SK-N-SH (cell line): ENCODE measurements at regions not wholly inside any gene's neighbourhood (a gene's known extent, or its start where the extent isn't known, plus 50 kb on each side); places are given as distances from the start of the nearest gene placed in this dataset.

Source experiments
- ELF1 ChIP-seq: IDR thresholded peaks from 2 replicates; pipeline ENCODE4 v1.4.0; 2012
- IRF3 ChIP-seq: fragments of 150-350 bp; IDR thresholded peaks from 2 replicates; pipeline ENCODE4 v1.6.1; 2016; ENCODE audit warnings: mild to moderate bottlenecking, low read depth, low read length
- REST ChIP-seq: IDR thresholded peaks from 2 replicates; pipeline ENCODE4 v1.6.1; 2012; ENCODE audit warnings: mild to moderate bottlenecking, low read depth, low read length, moderate library complexity
- YY1 ChIP-seq: IDR thresholded peaks from 2 replicates; pipeline ENCODE4 v1.4.0; 2012; ENCODE audit warnings: low read depth, mild to moderate bottlenecking
- TF ChIP-seq, protein P1 (sequence below): fragments of 200-600 bp; sonication (generic); IDR thresholded peaks from 2 replicates; pipeline ENCODE4 v1.6.1; 2017; ENCODE audit warnings: antibody characterized with exemption, mild to moderate bottlenecking, moderate library complexity

GRCh38 chr6:56709650-56710049 is 67.0 kb upstream of the DST start:
- TF ChIP-seq, protein P1, sequence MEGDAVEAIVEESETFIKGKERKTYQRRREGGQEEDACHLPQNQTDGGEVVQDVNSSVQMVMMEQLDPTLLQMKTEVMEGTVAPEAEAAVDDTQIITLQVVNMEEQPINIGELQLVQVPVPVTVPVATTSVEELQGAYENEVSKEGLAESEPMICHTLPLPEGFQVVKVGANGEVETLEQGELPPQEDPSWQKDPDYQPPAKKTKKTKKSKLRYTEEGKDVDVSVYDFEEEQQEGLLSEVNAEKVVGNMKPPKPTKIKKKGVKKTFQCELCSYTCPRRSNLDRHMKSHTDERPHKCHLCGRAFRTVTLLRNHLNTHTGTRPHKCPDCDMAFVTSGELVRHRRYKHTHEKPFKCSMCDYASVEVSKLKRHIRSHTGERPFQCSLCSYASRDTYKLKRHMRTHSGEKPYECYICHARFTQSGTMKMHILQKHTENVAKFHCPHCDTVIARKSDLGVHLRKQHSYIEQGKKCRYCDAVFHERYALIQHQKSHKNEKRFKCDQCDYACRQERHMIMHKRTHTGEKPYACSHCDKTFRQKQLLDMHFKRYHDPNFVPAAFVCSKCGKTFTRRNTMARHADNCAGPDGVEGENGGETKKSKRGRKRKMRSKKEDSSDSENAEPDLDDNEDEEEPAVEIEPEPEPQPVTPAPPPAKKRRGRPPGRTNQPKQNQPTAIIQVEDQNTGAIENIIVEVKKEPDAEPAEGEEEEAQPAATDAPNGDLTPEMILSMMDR: no peak
- TF ChIP-seq IRF3 (no peak), REST (no peak), YY1 (no peak), ELF1 (no peak)
